Epithelial cell of esophagus (primary cell): ENCODE measurements at regions not wholly inside any gene's neighbourhood (a gene's known extent, or its start where the extent isn't known, plus 50 kb on each side); places are given as distances from the start of the nearest gene placed in this dataset.

Source experiments
- DNase-seq: peaks from one replicate; pipeline ENCODE4 v3.0.0; 2010; ENCODE audit warnings: low read depth
- H3K4me3 ChIP-seq: 2 replicates; pipeline ENCODE4 v1.5.1; 2011; ENCODE audit warnings: mild to moderate bottlenecking, low read length, control low read depth
- CTCF ChIP-seq: IDR thresholded peaks from 2 replicates; pipeline ENCODE4 v1.5.1; 2011; ENCODE audit warnings: low read depth, mild to moderate bottlenecking, low read length, control low read depth, inconsistent platforms; ENCODE audit not compliant: insufficient read depth; ENCODE audit errors: missing control alignments

DNA sequence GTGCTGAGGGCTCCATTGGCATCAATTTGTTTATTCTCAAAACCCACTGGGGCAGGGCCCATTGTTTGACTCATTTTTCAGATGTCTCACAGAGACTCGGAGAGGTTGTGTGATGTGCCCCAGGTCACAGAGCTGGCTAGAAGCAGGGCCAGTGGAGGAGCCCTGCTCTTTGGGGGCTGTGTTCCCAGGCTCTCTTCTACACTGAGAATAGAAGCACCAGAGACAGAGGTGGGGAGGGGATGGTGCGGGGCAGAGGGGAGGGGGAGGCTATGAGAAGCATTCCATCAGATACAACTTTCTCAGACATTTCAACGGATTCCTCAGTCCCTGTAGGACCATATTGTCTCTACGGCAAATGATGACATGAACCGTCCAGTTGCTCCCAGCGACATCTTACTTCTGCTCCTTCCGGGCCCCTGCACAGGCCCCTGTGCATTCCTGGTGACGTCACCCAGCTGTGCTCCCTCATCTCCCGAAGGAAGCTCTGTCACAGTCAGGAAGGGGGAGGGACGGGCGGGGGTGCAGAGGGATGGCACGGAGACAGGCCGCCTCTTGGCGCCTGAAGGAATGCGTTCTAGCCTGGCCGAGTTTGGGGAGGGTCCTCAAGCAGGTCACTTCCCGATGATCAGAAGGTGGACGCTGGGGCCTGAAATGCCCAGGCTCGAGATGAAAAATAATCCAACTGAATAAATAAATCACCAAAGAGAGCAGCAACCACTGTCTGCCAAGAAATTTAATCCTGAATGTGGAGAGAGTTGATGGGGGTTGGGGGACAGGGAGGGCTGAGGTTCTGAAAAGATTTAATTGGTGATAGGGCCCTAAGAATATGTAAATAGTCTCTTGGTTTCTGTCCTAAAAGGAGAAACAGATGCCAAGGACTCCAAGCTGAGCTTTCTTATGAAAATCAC, 114.1 kb downstream of the NOG start:
- TF ChIP-seq CTCF = no peak
- peak; percentile 7 for DNase-seq

DNA sequence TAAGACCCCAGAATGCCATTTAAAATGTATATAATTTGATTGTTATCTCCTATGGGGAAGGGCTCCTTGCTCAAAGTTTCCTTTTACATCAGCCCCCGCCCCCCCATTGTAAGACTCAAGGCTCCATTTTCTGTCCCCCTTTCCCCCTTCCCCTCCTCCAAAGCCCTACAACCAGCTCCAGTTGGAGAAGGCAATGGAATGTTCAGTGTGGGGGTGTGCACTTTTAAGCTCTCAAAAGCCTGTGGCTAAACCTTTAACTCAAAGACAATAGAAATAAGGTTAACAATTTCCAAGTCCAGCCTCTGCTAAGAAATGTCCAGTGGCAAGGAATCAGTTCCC, 114.7 kb downstream of the NOG start:
- no peak for TF ChIP-seq CTCF
- no peak overlapping the region for H3K4me3 ChIP-seq
- DNase-seq = no peak

More for the DNA sequence above, 114.1 kb downstream of the NOG start:
- no peak overlapping the region for H3K4me3 ChIP-seq

DNA sequence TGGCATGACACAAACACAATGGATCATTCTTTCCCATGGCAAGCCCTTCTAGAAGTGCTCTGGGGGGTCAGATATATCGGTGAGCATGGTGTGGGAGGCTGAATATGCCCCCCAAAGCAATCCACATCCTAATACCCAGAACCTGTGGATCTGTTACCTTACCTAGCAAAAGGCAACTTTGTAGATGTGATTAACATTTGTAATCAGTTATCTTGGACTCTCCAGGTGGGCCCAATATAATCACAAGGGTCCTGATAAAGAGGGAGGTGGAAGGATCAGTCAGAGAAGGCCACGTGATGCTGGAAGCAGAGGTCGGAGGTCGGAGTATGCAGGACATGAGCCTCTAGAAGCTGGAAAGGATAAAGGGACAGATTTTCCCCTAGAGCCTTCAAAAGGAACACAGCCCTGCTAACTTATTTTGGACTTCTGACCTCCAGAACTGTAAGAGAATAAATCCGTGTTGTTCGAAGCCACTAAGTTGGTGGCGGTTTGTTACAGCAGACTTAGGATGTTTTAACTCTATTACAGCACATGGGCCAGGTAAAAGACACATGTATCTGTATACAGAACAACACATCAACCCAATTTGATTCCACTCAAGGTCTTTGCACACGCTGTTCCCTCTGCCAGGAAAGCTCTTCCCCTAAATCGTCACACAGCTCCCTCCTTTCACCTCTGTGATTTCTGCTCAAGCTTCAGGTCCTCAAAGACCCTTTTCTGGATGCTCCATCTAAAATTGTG, 115.3 kb downstream of the NOG start:
- no peak for TF ChIP-seq CTCF
- DNase-seq = no peak
- H3K4me3 ChIP-seq = no peak overlapping the region

- DNase-seq = no peak
- no peak for TF ChIP-seq CTCF
- no peak overlapping the region for H3K4me3 ChIP-seq
Measured at GRCh38 chr17:56710986-56711385, 117.5 kb downstream of the NOG start.

DNA sequence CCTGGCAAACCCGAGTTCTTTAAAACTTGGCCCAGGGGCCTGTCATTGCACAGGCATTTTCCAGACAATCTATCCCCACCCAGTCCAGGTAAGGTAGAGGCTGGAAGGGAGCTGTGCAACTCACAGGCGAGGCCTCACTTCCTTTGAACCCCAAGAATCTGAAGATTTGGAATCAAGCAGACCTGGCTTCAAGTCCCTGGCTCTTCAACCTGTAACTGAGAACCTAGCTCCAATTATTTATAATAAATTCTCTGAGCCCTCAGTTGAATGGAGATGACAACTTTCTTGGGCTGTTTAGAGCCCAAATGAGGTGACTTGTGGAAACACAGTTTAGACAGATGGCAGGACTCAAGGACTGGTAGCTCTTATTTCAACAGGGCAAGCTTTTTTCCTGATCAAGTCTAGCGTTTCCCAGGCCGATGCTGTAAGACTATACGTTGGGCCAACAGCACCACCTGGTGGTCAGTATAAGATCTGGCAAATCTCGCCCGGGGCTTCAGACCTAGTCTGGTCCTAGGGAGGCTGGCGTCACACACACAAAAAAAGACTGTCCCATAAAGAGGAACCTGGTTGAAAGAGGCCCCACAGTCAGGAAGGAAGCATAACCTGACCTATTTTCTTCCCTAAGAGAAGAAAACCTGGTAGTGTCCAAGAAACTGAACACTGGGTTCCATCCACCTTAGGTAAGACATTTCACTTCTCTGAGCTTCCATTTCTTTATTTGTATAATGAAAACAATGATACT, 117.9 kb downstream of the C17orf67 start:
- DNase-seq = peak; percentile 83
- H3K4me3 ChIP-seq = no peak overlapping the region
- TF ChIP-seq CTCF = peak; percentile 79

GRCh38 chr17:56717471-56717870, 116.2 kb downstream of the C17orf67 start:
- TF ChIP-seq CTCF = no peak
- DNase-seq = peak; percentile 88
- no peak overlapping the region for H3K4me3 ChIP-seq
